ENCODE measurements at regions not wholly inside any gene's neighbourhood (a gene's known extent, or its start where the extent isn't known, plus 50 kb on each side); places are given as distances from the start of the nearest gene placed in this dataset.

DNA sequence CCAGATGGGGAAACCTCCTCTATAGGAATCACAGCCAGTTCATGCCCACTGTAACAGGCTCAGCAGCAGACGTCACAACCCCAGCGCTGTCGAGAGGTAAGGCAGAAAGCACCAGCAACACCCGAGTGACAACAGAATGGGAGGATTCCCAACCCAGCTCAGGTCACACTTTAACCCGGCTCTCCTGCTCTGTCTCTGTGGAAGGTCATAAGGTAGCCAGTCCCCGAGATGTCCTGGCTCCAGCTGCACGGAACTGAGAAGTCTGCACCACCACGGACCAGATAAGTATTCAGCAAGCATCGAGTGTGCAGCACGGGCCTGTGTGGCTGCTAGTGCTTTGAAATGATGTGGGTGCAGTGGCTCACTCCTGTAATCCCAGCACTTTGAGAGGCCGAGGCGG, 236.7 kb upstream of the TCERG1L start:
- 71 to 83% (median 73%) methylated on average over 12 of the region's 12 CpGs for WGBS, 3 donors

DNA sequence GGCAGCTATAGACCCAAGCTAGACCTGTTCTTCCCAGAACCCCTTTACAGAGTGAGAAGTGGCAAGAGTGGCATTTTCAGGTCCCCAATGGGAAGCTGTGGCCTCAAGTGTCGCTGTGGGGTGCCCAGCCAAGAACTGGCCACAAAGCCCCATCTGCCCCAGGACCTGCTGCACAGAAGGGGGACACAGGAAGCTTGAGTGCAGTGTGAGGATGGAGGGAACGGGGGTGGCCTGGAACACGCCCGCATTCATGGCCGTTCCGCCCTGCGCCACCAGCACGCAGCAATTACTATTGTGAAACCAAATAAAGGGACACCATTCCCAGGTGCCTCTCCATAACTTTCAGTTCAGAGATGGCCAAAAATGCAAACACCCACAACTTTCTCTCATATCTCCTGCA, 237.6 kb upstream of the TCERG1L start:
- no peaks in the 10 kb centered on the region for H3K4me1 ChIP-seq (ENCODE audit: insufficient read depth)
- no peak for TF ChIP-seq CTCF (IDR thresholded peaks at IDR 0.05)
- no peak for TF ChIP-seq POLR2A (IDR thresholded peaks at IDR 0.05)
- no peak for TF ChIP-seq EP300 (IDR thresholded peaks at IDR 0.05)
- 84 to 89% (median 87%) methylated on average over 8 of the region's 8 CpGs for WGBS, 3 donors
- intact Hi-C loops (cut with DNase I): no loop called here
- no peak for DNase-seq
- no peaks in the 10 kb centered on the region for H3K36me3 ChIP-seq
- H3K27ac ChIP-seq: no peak overlapping the region
- no peaks in the 10 kb centered on the region for H3K27me3 ChIP-seq
- H3K9me3 ChIP-seq: no peaks in the 10 kb centered on the region
- H3K4me3 ChIP-seq: no peak overlapping the region

More for the DNA sequence above, 236.7 kb upstream of the TCERG1L start:
- Histone ChIP-seq H3K9me3 (no peaks in the 10 kb centered on the region), H3K27ac (no peak overlapping the region), H3K36me3 (no peaks in the 10 kb centered on the region), H3K4me3 (no peak overlapping the region), H3K4me1 (ENCODE audit: insufficient read depth) (no peaks in the 10 kb centered on the region), H3K27me3 (no peaks in the 10 kb centered on the region)
- no peak for DNase-seq
- intact Hi-C loops (cut with DNase I): no loop called here
- TF ChIP-seq POLR2A (IDR thresholded peaks at IDR 0.05) (no peak), EP300 (IDR thresholded peaks at IDR 0.05) (no peak), CTCF (IDR thresholded peaks at IDR 0.05) (no peak)

GRCh38 chr10:131553121-131553520, 241.6 kb upstream of the TCERG1L start:
- Histone ChIP-seq H3K9me3 (no peaks in the 10 kb centered on the region), H3K4me3 (no peak overlapping the region), H3K36me3 (no peaks in the 10 kb centered on the region), H3K27ac (no peak overlapping the region), H3K27me3 (no peaks in the 10 kb centered on the region), H3K4me1 (ENCODE audit: insufficient read depth) (no peaks in the 10 kb centered on the region)
- intact Hi-C loops (cut with DNase I): no loop called here
- WGBS, 3 donors: 73 to 75% (median 74%) methylated on average over 6 of the region's 6 CpGs
- no peak for DNase-seq
- TF ChIP-seq EP300 (IDR thresholded peaks at IDR 0.05) (no peak), POLR2A (IDR thresholded peaks at IDR 0.05) (no peak), CTCF (IDR thresholded peaks at IDR 0.05) (no peak)

GRCh38 chr10:131553581-131553980, 242.1 kb upstream of the TCERG1L start:
- Histone ChIP-seq H3K4me3 (no peak overlapping the region), H3K27ac (no peak overlapping the region), H3K36me3 (no peaks in the 10 kb centered on the region), H3K9me3 (no peaks in the 10 kb centered on the region), H3K4me1 (ENCODE audit: insufficient read depth) (no peaks in the 10 kb centered on the region), H3K27me3 (no peaks in the 10 kb centered on the region)
- TF ChIP-seq POLR2A (IDR thresholded peaks at IDR 0.05) (no peak), CTCF (IDR thresholded peaks at IDR 0.05) (no peak), EP300 (IDR thresholded peaks at IDR 0.05) (no peak)
- no peak for DNase-seq
- WGBS, 3 donors: 76 to 85% (median 79%) methylated on average over 8 of the region's 8 CpGs
- intact Hi-C loops (cut with DNase I): no loop called here

DNA sequence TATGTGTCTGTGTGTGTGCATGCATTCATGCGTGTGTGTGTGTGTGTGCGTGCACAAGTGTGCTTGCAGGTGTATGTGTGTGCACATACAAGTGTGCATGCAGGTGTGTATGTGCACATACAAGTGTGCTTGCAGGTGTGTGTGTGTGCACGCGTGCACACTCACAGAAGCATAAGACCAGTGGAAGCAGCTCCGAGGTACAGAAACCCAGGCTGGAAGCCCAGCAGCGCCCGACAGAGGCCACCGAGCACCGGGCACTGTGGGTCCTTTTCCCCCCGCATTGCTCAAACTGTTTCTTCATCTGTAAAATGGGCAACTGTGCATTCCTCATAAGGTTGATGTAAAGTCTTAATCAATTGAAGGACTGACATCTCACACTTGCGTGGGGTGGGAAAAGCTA, 243.3 kb upstream of the TCERG1L start:
- Histone ChIP-seq H3K4me1 (ENCODE audit: insufficient read depth) (no peaks in the 10 kb centered on the region), H3K9me3 (no peaks in the 10 kb centered on the region), H3K36me3 (no peaks in the 10 kb centered on the region), H3K27me3 (no peaks in the 10 kb centered on the region), H3K4me3 (no peak overlapping the region), H3K27ac (no peak overlapping the region)
- DNase-seq: no peak
- WGBS, 3 donors: 62 to 81% (median 79%) methylated on average over 11 of the region's 11 CpGs
- intact Hi-C loops (cut with DNase I): no loop called here
- TF ChIP-seq POLR2A (IDR thresholded peaks at IDR 0.05) (no peak), EP300 (IDR thresholded peaks at IDR 0.05) (no peak), CTCF (IDR thresholded peaks at IDR 0.05) (no peak)
